NCI-H510A treated with DMSO at 0.1 percent for 48 hours (cell line): ENCODE measurements at regions not wholly inside any gene's neighbourhood (a gene's known extent, or its start where the extent isn't known, plus 50 kb on each side); places are given as distances from the start of the nearest gene placed in this dataset.
A peak's percentile ranks its signal among the peaks of the same experiment; 100 is the strongest.
"Not testable (repeated sequence)": the region's sequence is repeated elsewhere in the genome, so short reads cannot be mapped to it uniquely, and the experiment has no call there.

Source experiments
- DNase-seq: peaks from one replicate; lab custom pipeline; 2025; lab: John Stamatoyannopoulos, UW

GRCh38 chr16:29294951-29295795 is 111.3 kb downstream of the NPIPB11 start:
- not testable (repeated sequence) for DNase-seq

- not testable (repeated sequence) for DNase-seq
Measured at GRCh38 chr16:29294400-29294933, 112.0 kb downstream of the NPIPB11 start.

GRCh38 chr16:29293545-29293944 is 113.0 kb downstream of the NPIPB11 start:
- DNase-seq = not testable (repeated sequence)

GRCh38 chr16:29292952-29293471 is 113.5 kb downstream of the NPIPB11 start:
- DNase-seq = not testable (repeated sequence)

GRCh38 chr16:29291329-29292271 is 114.9 kb downstream of the NPIPB11 start:
- not testable (repeated sequence) for DNase-seq

GRCh38 chr16:29290631-29291247 is 115.8 kb downstream of the NPIPB11 start:
- DNase-seq = peak; percentile 26

GRCh38 chr16:29289516-29290239 is 116.8 kb downstream of the NPIPB11 start:
- not testable (repeated sequence) for DNase-seq

- DNase-seq = not testable (repeated sequence)
Measured at GRCh38 chr16:29288711-29289474, 117.6 kb downstream of the NPIPB11 start.

GRCh38 chr16:29287871-29288535 is 118.5 kb downstream of the NPIPB11 start:
- DNase-seq = not testable (repeated sequence)

- DNase-seq = not testable (repeated sequence)
Measured at GRCh38 chr16:29287246-29287645, 119.3 kb downstream of the NPIPB11 start.

GRCh38 chr16:29286796-29287195 is 119.7 kb downstream of the NPIPB11 start:
- DNase-seq = not testable (repeated sequence)

GRCh38 chr16:29286161-29286560 is 120.3 kb downstream of the NPIPB11 start:
- not testable (repeated sequence) for DNase-seq

GRCh38 chr16:29285151-29285885 is 121.2 kb downstream of the NPIPB11 start:
- peak; percentile 69 for DNase-seq

GRCh38 chr16:29284723-29285122 is 121.8 kb downstream of the NPIPB11 start:
- not testable (repeated sequence) for DNase-seq

- DNase-seq = not testable (repeated sequence)
Measured at GRCh38 chr16:29284159-29284558, 122.4 kb downstream of the NPIPB11 start.

GRCh38 chr16:29278097-29278871 is 128.2 kb downstream of the NPIPB11 start:
- DNase-seq = peak; percentile 70

GRCh38 chr16:29276446-29276845 is 130.1 kb downstream of the NPIPB11 start:
- DNase-seq = not testable (repeated sequence)
